ENCODE measurements at regions not wholly inside any gene's neighbourhood (a gene's known extent, or its start where the extent isn't known, plus 50 kb on each side); places are given as distances from the start of the nearest gene placed in this dataset.
"Not testable (repeated sequence)": the region's sequence is repeated elsewhere in the genome, so short reads cannot be mapped to it uniquely, and the experiment has no call there.

DNA sequence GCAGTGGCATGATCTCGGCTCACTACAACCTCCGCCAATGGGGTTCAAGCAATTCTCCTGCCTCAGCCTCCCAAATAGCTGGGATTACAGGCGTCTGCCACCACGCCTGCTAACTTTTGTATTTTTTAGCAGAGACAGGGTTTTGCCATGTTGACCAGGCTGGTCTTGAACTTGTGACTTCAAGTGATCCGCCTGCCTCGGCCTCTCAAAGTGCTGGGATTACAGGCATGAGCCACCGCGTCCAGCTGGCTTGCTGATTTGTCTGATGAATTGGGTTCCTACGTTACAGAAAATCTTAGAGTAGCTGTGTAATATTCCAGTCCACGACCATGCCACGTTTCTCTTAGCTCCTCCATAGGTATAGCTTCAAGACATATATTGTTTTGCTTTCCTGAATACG lies 102.6 kb upstream of the OTOS start:
- not testable (repeated sequence) for DNase-seq

- DNase-seq = no peak
Measured at GRCh38 chr2:240244543-240244942, 104.1 kb upstream of the OTOS start.

DNA sequence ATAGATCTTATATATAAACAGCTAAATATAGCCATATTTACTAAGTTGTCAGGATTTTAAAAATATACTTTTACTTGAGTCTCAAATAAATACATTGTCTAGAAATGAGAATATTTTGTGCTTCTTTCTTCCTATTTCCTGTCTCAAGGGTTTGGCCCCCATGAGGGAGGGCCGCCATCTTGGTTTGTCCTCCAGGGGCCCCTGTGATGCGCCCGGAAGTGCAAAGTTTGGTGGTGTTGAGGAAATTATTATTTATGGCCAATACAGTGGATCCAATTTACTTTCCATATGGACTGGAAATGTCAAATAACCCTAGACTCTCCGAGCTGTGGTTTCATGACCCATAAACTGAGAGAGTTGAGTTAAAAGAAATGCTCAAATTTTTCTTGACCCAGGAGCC lies 104.7 kb upstream of the OTOS start:
- no peak for DNase-seq

DNA sequence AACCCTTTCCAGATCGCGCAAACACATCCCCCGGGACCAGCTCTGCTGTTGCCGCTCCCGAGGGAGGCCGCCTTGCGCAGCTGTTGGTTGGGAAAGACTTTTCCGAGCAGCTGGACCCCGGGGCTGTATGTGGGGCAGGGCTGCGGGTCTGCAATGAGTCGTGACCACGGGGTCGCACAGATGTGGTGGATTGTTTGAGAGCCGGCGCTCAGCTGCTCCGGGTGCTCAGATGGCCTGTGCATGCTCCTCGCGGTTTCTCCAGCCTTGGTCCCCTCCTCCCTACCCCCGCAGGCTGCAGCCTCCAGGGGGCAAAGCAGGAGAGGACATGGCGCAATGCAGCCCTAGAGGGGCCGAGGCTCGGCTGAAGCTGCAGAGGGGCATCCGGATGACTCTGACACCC lies 105.2 kb upstream of the OTOS start:
- no peak for DNase-seq

DNA sequence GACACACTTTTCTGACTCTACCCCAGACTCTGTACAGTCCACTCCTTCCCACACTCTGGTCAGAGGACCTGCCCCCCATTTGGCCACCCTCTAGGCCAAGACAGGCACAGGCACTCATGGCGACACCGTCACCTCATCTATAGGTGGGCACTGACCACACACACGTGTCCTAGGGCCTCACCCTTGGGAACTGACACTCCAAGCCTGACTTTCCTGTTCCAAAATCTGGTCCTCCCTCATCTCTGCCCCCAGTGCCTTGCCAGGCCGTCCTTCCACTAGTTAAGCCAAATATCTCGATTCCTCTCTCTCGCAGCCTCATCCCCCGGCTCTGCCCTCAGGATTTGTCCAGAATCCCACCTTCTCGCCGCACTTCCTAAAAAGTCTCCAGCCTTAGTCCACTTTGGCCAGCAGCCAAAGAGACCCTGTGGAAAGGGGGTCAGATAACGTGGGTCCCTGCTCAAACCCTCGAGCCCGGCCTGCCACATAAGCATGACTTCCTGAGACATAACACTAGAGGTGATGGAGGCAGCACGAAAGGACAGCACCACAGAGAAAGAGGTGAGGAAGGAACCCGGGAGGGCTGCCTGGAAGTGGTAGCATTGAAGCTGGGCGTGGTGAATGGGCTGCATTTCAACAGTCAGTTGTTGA lies 105.8 kb upstream of the OTOS start:
- DNase-seq = no peak

GRCh38 chr2:240247241-240247867 lies 106.9 kb upstream of the OTOS start:
- DNase-seq = no peak

- no peak for DNase-seq
Measured at GRCh38 chr2:240247868-240248720, 107.6 kb upstream of the OTOS start.

DNA sequence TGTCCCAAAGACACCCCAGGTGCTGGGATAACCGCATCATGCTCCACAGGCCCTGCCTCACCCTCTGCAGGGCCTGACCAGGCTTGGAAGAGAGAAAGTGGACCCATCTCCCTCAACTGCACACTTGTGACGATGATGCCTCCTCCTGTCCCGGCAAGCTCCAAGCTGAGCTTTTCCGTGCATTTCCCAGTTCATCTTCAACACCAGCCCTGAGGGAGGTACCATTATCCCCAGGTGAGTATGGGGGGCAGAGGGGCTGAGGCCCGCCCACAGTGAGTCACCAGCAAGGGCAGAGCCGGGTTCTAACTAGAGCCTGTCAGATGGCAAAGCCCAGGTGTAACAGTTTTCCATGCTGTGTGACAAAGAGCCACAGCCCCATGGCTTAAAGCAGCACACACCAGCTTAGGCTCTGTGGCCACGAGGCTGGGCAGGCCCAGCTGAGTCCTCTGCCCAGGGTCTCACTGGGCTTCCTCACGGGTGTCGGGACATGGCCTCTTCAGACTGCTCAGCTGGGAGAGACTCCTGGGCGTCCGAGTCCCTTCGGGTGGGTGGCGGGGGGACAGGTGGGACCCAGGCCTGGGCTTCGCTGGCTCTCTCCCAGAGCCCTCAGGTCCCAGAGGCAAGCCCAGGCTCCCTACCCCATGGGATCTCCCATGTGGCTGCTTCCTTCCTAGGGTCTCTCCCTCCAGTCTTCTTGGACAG lies 108.4 kb upstream of the OTOS start:
- no peak for DNase-seq

- DNase-seq = no peak
Measured at GRCh38 chr2:240249423-240250149, 109.1 kb upstream of the OTOS start.

GRCh38 chr2:240250150-240250984 lies 109.9 kb upstream of the OTOS start:
- no peak for DNase-seq

DNA sequence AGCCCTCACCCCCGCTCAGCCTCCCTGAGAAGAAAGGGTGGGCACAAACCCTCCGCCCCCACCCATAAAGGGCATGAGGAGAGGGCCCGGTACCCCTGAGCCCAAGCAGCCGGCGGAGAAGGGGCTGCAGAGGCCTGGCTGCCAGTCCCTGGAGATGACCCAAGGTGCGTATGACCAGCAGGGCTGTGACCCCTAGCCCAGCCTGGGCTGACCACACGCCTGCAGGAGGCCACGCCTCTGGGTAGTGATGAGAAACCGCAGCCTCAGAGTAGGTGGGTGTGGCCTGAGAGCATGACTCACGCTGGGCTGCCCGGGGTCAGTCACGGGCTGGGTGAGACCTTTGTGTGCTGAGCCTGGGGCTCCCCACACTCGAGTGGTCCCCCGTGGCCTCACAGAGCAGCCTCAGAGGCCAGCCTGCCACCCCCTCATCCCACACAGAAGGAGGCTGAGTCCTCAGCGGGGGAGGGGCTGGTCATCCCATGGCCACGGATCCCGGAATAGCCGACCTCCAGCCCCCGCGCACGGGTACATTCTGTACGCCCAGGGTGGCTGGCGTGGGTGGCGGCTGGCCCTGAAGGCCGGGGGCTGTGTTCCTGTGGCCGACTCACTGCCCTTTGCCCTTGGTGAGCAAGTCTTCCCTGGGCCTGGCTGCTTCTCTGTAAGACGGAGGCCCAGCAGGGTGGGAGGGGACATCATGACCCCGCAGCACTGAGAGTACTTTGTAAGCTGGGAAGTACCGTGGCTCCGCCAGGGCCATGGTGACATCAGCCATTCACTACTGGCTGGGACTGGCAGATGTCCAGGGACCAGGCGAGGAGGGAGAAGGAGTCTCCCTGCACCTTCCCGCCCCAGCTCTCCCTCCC lies 110.8 kb upstream of the OTOS start:
- no peak for DNase-seq

- no peak for DNase-seq
Measured at GRCh38 chr2:240251848-240252190, 111.4 kb upstream of the OTOS start.

DNA sequence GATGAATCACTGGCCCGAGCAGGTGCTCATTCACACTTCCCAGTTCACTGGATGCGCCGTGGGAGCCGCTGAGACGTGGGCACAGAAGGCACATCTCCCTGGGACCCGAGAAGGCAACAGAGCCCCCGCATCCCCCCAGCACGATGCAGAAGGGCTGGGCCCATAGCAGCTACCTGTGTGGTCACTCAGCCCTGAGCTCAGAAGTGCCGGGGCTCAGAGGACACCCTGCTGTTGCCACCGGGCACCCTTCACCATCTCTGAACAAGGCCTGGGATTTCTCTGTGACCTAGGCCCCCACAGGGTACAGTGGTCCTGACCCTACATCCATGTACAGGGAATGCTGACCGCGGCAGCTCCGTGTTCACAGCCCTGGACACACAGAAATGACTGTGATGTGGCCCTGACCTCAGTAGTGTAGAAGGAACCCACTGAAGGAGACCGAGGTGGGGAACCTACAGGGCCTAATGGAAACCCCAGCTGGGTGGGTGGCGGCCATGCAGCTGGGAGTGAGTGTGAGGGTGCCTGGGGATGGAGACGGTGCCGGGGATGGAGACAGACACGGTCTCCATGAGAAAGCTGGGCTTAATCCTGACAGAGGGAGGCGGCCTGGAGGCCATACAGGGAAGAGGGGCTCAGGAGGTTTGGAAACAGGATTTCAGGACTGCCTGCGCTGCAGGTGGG lies 111.9 kb upstream of the OTOS start:
- DNase-seq = no peak

DNA sequence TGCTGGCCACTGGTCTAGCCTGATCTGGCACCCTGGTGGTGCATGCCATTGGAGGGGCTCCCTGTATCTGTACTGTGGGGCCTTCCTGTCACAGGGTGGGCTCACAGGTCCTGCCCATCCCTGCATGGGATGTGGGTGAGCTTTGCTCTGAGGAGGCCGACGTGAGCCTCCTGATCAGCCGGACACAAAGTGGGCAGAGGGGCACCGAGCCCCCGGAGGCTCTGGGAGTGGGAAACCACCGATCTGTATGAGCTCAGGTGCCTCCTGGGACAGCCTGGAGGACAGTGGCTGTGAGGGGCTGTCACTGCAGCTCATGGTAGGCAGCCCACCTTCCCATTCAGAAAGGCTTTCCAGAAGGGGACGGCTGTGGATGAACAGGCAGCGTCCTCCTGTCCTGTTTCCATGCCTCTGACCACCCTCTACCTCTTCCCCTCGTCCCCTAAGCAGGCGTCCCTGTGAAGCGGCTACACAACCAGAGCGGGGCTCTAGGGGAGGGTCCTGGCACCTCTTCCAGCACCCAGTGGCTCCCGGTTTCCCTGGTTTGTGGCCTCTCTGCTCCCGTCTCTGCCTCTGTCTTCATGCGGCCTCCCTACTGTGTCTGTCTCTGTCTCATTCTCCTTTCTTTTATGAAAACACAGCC lies 112.5 kb upstream of the OTOS start:
- DNase-seq = no peak

- DNase-seq = no peak
Measured at GRCh38 chr2:240253583-240254145, 113.2 kb upstream of the OTOS start.

DNA sequence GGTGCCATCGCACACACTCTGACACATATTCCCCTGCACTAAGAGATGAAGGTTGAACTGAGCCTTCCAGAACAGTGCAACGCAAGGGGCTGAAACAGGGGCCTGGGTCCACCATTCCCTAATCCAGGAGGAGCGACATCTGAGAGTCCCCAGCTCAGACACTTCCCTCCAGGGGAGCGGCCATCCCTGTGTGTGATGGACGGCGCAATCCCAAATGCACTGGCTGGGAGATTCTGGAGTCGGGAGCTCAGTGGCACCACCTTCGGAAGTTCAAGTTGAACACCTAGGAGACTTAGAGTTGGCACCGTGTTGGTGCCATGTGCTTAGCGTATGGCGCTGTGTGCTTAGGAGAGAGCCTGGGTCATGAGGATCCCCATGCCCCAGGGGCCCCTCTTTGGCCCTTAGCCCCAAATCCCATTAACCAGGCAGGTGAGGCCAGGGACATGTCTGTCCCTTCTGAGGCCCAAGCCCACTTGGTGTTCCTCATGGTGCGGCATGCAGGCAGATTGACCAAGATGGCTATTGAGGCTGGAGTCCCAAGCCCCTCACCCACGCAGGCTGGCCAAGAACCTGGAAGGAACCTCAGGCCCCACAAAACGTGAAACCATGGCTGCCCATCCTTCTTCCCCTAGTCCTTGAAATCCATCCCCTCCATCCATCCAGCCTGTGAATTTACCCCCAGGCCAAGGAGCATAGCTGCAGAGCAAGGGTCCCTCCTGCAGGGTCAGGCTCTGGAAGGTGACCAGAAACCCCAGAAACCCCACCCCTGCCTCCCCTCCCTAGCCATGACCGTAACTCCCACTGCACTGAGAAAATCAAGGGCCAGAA lies 114.1 kb upstream of the OTOS start:
- no peak for DNase-seq

DNA sequence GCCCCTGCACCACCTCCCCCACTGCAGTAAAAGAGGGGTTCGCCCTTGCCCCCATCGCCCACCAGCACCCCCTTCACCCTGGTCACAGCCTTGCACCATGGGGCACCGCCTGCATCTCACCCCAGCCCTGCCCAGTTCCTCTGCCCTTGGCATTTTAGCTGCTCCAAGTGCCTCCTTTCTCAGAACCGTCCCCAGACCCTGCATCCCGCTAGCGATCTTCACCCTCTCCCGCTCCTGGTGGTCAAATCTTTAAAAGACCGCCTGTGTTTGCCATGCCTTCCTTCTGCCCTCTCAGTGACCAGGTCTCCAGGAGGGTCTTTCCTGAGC lies 114.7 kb upstream of the OTOS start:
- no peak for DNase-seq

GRCh38 chr2:240255811-240256703 lies 115.6 kb upstream of the OTOS start:
- no peak for DNase-seq
